Stimulated activated CD8-positive, alpha-beta memory T cell treated with anti-CD3 and anti-CD28 coated beads, Interleukin-15, amount 100 ng/mL, for 4 hours (primary cell): ENCODE measurements at regions not wholly inside any gene's neighbourhood (a gene's known extent, or its start where the extent isn't known, plus 50 kb on each side); places are given as distances from the start of the nearest gene placed in this dataset.

Experiments
- DNase-seq, 2 donors: peaks; one replicate each; pipeline ENCODE4 v3.0.0-alpha.2; 2020; ENCODE audit warnings: low read depth in 2 of 2

DNA sequence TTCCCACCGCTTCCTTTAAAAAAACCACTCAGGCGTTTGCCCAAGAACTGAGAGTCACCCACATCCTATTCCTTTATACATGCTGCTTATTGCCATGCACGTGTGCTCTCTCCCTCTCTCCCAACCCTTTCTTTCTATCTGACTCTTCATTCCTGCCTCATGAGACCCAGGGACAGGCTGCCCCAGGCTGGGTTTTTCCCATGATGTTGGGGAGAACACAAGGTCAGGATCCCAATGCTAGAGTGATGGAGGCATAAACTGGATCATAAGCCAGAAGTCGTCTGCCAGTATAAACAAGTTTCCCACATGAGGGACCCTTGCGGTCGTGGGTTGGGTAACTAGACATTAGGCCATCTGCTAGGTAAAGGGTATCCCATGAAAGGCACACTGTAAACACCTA, 64.9 kb downstream of the CD2 start:
- no peak for DNase-seq

DNA sequence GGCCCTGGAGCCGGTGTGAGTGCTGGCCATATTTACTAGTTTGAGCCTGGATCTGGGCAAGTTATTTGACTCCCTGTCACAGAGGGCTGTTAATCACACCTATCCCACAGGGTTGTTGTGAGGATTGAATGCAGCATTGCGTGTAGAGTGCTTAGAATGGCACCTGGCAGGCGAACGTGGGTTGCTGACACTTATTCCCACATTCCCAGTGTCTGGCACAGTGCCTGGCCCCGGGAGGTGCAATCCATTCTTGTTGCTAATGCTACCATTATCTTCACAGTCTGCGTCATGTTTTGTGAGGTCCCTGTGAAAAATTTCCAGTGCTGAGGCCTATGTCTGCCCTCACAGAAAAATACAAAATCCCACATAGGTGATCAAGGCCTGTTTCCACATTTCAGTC, 66.1 kb downstream of the CD2 start:
- DNase-seq: no peak

DNA sequence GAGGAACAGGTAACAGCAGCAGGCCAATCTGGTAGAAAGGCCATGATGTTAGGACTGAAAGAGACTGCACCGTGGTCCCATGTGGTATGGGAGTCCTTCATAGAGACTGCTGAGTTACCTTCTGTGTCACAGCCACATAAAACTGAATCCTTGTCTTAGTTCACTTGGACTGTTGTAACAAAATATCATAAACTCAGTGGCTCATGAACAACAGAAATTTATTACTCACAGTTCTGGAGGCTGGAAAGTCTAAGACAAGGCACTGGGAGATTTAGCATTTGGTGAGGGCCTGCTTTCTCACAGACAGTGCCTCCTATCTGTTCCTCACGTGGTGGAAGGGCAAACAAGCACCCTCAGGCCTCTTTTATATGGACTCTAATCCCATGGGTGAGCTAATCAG, 67.5 kb downstream of the CD2 start:
- DNase-seq: no peak

DNA sequence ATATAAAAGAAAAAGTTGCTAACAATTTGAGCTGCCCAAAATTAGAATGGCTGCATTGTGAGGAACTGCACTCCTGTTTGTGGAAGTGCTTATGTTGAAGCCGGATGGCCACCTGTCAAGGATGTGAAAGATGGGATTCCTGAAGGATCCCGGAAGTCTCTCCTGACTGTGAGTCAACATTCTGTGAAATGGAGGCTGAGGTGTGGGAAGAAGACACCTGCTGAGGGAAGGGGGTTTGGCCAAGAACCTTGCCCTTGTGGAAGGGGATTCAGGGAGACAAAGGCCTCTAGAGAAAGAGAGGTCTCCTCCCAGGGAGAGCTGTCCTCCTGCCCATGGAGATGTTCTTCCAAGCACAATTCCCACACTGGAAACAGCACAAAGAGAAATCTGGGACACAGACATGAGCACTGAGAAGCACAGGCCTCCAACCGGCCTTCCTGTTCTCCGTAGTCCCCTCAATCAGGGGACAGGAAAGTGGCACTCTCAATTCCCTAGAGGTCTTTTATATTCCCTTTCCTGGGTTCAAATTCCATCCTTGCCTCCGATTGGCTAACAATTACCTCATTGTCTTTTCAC, 70.5 kb downstream of the CD2 start:
- DNase-seq: no peak

DNA sequence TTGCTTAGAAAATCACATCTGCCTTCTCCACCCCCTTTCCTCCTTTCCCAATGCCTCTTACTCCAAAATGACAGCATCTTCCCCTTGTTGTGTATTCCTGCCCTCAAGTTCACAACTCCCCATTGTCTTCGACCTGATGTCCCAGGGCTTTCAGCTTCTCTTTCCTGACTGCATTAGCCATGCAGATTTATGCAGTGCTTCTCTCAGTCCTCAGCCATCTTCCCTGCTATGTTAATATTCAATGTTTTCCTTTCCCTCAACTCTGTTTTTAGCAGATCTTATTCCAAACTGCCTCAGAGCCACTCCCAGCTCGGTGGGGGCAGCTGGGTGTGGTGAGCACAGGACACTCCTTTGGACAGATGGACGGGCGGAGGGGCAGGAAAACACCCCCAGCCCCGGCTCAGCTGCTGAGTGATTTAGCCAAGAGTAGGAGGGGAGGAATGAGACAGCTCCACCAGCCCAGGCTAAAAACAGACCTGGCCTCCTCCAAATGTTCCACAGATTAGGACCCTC, 71.0 kb downstream of the CD2 start:
- DNase-seq: no peak

DNA sequence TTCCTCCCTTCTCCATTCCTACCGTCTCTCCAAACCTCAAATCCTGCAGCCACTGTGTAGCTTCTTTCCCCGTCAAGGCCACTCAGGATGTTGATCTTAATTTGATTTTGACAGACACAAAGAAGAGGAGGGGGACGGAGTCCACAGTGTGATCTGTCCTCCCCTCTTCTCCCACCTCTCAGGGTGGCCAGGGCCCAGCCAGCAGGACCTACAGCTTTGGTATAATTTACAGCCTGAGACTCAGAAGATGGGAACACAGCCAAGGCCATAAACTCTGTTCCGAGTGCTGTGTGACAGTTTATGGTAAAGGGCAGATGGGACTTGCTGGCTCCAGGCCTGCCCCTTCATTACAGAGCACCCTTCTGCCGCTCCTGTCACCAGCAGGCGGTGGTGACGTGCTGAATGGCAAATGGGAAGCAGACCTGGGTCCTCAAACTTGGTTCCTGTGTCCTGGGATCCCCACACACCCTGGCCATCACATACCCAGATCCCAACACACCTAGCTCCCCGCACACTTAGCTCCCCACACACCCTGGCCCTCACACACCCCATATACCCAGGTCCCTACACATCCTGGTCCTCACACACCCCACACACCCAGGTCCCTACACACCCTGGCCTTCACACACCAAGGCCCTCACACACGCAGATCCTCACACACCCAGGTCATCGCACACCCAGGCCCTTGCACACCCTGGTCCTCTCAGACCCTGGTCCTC, 71.6 kb downstream of the CD2 start:
- DNase-seq: no peak

DNA sequence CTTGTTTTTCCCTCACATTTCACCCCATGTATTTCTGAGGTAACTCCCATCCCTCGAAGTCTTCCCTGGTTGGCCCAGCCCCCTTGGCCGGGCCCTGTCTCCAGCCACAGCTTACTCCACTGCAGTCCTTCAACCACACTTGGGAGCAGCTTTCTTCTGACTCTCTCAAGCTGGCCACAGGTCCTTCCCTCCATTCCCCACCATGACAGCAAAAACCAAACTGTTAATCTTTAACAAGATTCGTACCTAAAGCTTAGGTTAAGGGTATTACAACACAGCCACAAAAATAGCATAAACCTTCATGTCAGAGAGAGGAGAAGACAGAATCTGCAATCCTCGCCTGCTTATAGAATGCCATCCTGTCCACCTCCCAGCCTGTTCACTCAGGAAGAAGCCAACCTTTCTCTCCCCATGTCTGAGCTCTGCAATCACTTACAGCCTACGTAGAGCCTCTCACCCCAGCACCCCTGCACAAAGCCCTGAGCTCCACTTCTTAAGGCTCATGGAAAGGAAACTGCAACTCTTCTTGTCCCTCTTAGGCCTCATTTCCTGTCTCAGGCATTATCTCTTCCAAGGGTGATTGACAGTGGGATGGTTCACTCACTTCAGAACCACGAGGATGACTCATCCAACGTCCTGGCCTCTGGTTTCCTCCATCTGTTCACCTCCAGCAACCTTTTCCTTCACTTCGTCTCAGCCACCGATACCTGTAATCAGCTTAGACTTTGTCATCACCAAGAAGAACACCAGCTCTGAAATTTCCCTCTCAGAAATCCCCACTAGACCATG, 72.8 kb downstream of the CD2 start:
- peak in 1 of 2 donors; percentile 51 for DNase-seq

DNA sequence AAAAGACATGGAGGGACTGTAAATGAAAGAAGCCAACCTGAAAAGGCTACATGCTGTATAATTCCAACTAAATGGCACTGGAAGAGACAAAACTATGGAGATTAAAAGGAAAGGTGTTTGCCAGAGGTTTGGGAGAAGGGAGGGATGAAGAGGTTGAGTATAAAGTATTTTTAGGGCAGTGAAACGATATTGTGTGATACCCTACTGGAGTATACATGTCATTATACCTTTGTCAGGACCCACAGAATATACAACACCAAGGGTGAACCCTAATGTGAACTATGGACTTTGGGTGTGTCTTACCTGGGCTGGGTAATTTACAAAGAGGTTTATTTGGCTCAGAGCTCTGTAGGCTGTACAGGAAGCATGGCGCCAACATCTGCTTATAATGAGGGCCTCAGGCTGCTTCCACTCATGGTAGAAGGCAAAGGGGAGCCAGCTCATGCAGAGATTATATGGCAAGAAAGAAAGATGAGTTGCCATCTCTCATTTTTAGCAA, 73.4 kb downstream of the CD2 start:
- no peak for DNase-seq

DNA sequence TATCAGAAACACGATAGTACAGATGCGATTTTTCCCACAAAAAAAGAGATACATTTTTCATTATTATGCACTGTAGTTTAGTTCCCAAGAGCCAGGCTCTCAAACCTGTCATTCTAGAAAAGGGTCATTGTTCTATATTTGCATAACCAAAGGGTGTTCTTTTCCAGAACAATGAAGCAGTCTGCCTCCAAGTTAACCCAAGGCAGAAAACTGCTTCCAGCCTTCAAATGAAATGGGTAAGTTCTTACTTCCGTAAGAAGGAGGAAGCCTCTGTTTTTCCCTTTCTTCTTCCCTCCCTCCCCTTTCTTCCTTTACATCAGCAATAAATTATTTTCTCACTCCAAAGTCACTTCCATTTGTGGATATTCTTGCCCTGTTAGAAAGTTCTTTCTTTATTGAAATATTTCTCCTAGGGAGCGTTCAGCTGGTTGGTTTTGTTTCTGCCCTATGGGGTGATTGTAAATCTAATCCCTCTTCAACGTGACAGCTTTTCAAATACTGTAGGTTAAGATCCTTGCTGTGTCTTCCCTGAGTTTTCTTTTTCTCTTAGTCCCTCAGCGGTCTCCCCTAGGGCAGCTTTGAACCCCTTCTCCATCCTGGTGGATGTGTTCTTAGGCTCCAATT, 77.3 kb upstream of the PTGFRN start:
- no peak for DNase-seq

DNA sequence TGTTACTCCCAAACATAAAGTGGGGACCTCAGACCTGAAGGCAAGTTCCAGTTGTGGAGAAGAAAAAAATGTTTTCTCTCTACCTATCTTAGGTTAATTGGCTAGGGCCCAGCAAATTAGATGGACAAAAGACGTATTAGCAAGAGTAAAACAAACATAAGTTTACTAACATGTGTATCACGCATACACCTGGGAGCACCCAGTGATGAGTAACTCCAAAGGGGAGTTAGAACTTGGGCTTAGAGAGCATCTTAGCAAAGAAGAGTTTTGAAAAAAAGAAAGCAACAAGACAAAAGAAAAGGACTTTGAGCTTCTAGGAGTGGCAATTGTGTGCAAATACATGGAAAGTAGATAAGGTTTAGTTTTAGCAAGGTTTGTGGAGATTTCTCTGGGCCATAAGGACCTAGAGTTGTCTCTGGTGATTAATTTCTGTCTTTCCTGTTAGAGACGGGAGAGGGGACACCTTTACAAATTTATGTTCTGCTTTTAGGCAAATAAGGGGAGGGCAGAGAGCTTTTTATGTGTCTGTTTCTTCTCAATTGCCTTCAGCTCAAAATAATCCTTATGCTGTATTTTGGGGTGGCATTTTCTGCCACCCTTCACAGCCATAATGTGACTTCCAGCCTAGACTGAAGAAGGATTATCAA, 76.7 kb upstream of the PTGFRN start:
- DNase-seq: no peak

DNA sequence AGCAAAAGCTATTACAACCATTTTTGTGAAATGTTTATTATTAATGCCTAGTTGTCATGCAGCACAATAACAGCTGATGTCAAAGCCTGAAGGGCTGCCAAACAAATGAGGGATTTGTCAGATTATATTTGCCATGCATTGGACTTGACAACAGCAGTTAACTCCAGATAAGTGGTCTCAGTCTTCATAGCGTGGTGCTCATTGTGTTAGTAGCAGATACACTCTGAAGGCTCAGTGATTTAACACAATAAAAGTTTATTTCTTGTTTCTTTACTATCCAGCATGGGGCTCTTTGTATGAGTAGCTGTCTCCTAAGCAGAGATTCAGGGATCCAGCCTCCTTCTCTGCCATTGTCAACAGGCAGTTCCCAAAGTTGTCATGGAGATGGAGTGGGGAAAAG, 76.0 kb upstream of the PTGFRN start:
- DNase-seq: no peak

DNA sequence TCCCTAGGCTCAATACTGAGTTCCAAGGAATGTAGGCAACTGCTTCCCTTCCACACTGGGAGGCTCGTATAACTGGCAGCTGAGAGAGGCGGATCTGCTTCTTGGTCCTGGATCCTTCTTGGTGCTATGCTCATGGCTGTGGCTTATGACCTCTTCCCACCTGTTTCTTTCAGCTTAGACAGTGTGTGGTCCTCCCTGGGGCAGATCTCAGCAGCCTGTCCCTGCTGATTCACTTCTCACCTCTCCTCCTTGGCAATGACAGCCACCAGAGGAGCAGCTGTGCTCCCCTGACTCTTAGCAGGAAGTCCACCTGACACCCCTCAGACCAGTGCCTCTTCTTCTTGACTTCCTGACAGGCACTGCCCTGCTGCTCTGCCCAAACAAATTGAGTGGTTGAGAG, 75.1 kb upstream of the PTGFRN start:
- DNase-seq: no peak

DNA sequence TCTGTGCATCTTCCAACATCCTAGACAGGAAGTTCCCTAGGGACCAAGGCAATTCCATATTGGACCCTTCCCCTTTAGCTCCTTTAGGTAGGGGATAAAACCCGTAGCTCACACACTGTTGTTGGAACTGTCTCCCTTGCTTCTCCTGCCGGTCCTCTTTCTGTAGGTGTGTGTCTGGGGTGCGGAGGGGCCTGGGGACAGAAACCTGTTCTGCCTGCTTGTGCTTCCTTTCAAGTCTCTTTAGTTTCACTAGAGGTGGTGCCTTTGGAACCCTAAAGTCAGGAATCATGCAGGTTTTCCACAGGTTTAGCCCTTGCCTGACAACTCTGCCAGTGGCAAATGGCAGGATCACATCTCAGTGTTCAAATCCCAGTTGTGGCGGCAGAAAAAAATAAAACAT, 74.6 kb upstream of the PTGFRN start:
- DNase-seq: no peak

DNA sequence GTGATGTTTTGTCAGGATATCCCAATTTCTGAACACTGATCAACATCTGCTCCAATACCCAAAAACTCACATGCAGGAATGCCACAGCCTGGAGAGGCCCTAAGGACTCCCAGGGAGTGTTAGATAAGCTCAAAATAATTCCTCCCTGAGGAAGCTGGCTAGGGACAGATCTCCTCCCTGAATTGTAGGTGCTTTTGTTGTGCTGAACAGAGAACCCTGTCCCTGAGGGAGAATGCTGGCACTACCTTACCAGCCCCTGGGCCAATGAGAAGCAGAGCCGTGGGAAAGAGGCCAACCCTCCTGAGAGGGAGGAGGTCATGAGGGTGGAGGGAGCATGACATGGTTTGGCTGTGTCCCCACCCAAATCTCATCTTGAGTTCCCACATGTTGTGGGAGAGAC, 73.6 kb upstream of the PTGFRN start:
- no peak for DNase-seq

DNA sequence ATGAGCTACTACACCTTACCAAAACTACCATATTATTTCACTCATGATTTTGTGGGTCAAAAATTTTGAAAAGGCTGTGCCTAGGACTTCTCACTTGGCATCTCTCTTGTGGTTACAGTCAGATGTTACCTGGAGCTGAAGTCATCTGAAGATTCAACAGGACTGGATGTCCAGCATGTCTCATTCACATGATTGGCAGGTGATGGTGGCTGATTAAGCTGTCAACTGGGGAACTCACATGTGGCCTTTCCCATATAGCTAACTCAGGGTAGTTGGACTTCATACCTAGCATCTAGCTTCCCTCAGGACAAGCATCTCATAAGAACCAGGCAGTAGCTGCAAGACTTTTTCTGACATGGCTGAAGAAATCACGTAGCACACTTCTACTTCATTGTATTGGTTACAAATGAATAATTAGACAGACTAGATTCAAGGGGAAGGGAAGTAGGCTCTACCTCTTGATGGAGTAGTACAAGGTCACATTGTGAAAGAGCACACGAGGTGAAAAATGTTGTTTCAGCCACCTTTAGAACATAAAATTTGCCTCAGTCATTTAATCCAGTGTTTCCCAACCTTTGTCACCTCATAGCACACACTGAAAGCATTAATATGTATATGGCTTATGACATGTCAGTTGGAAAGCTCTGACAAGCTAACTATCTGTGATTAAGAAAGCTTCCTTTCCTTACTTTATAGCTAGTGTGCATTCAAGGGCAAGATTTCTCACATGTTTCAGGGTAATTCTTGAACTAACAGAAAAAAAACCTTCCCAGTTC, 68.0 kb upstream of the PTGFRN start:
- no peak for DNase-seq

DNA sequence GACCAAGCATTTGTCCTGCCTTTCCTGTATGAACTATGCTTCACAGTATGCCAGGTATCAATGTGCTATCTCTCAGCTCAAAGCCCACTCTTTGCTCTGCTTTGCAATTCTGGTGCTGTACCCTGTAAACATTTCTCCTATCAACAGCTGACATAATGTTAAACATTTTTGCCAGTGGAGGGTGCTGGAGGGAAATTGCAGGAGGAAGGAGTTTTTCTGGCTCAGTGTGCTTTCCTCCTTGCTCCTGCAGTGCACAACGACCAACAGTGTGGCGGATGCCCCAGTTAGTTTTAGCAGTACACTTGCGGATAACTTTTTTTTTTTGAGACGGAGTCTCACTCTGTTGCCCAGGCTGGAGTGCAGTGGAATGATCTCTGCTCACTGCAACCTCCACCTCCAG, 67.1 kb upstream of the PTGFRN start:
- no peak for DNase-seq

DNA sequence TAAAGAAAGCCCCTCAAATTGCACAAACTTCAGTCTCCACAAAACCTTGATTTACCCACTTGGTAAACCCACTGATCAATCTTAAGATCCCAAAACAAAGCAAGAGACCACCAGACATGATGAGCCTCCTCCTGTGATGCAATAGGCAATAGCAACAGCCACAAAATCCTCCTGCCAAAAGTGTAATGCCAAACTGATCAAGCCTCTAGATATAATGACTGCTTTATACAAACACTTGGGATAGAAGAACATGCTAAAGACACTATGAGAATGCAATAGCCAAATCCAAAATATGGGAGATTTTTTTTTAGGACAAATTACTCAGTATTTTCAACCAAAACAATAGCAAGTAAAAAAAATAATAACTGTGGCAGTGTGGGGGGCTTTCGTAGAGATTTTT, 64.9 kb upstream of the PTGFRN start:
- DNase-seq: no peak

DNA sequence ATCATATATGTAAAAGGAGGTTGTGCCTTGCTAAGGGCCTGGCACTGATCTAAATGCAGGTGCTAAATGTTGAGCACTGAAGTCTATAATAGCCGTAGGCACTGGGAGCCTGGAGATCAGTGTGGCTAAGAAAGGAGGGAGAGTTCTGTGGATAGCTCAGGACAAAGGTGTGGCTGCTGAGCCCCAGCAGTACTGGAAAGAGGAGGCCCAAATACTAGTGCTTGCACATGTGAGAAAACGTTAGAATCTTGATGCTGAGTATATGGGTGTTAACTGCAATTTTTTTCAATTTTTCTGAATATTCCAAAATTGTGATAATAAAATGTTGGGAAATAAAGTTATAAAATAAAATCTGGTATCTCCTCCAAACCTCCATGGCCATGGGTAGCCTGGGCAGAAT, 62.5 kb upstream of the PTGFRN start:
- DNase-seq: no peak

DNA sequence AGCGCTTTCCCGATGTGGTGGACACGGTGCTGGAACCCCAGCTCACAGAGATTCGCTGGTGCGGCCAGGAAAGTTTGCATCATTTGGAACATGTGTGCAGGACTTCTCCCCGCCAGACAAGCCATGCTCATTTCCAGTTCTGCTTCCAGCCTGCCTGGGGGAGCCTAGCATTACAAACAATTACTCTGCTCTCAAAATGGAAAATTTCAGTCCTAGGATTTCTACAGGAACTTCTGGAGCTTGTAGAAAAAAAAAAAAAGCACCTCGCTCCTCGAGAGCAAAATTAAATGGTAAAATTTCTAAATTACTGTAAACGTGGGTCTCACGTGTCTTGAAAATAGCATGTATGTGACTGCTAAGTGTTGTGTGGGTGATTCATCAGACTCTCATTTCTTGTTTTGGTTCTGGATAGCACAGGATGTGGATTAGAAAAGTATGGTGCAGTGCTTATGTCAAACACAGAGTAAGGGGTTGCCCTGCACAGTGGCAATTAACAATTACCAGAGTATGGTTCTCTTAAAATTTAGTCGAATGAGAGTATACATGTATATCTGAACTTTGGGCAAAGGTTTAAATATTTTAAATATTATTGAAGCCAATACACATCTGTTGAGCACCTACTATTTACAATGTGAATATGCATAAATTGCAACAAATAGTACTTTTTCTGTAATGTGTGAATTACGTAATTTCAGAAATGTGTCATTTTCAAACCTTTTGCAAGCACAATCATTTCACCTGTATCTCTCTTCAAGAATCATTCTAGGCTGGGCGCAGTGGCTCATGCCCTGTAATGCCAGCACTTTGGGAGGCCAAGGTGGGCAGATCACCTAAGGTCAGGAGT, 61.8 kb upstream of the PTGFRN start:
- no peak for DNase-seq

DNA sequence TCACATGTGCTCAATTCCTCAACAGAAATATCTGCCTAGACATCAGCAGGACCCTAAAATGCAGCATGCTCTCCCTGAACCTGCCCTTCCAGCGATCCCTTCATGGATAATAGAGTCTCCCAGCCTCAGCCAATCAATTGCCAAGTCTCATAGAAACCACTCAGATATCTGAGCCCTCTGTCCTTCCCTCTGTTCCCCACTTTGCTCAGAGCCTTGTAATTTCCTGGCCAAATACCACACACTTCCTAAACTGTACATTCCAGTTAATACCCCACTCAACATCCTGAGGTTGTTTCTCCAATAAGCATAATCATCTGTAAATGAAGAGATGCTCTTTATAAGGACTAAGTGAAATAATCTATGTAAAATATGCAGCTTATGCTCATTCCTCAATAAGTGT, 59.3 kb upstream of the PTGFRN start:
- no peak for DNase-seq
